HepG2 (cell line): ENCODE measurements at regions not wholly inside any gene's neighbourhood (a gene's known extent, or its start where the extent isn't known, plus 50 kb on each side); places are given as distances from the start of the nearest gene placed in this dataset.

Experiments used
- ATAC-seq: fragments of 200-7000 bp; cut with Tn5 transposase; 3 replicates; pipeline ENCODE4 v1.9.1; 2020; ENCODE audit warnings: mild to moderate bottlenecking, moderate library complexity
- BruUV-seq: library from RNA; stranded (reverse); fragments of 400-500 nt; replicated peaks from 2 replicates; lab custom pipeline; 2021; lab: Mats Ljungman, UMichigan
- CTCF ChIA-PET: fragments of 300-600 bp; formaldehyde crosslinking; extraction: SDS; loops from one replicate; lab custom pipeline; 2021; ENCODE audit warnings: low total read pairs, inconsistent platforms, low intra/inter-chr PET ratio; lab: Yijun Ruan, JAX
- POLR2A ChIA-PET: fragments of 350-600 bp; sonication (Branson Sonifier 250); formaldehyde crosslinking; loops from one replicate; lab custom pipeline; 2020; ENCODE audit warnings: antibody characterized with exemption, inconsistent platforms; lab: Yijun Ruan, JAX
- DNase-seq: peaks from one replicate; pipeline ENCODE4 v3.0.0-alpha.2; 2015; ENCODE audit warnings: low spot score
- FAIRE-seq: peaks from 3 replicates; lab custom pipeline; 2011; peaks lifted over from hg19 to GRCh38; lab: Jason Lieb, UNC
- H2AFZ ChIP-seq: one replicate; pipeline ENCODE4 v1.6.1; 2011; ENCODE audit warnings: low read length, inconsistent platforms
- H3K27ac ChIP-seq: fragments of 300-600 bp; 3 replicates; pipeline ENCODE4 v1.8.0; 2011; ENCODE audit warnings: mixed run types, mild to moderate bottlenecking, mixed read lengths, low read length, inconsistent platforms; ENCODE audit not compliant: insufficient read depth; ENCODE audit errors: extremely low read length
- H3K27me3 ChIP-seq, 2 experiments: fragments of 200-600 bp in 1 of 2; 2 replicates in 1 of 2; 3 replicates in 1 of 2; pipeline versions ENCODE4 v1.6.0 to v1.8.0; 2011; ENCODE audit warnings: low read length in 2 of 2, mild to moderate bottlenecking in 2 of 2, moderate library complexity in 2 of 2, inconsistent platforms in 1 of 2; ENCODE audit not compliant: insufficient read depth in 2 of 2, control insufficient read depth in 1 of 2
- H3K36me3 ChIP-seq, 2 experiments: fragments of 200-600 bp in 1 of 2; replicated peaks in 1 of 2; 2 replicates in 1 of 2; 3 replicates in 1 of 2; pipeline versions ENCODE4 v1.5.1 to v1.8.0; 2011; ENCODE audit warnings: low read length in 2 of 2, inconsistent platforms in 1 of 2; ENCODE audit not compliant: insufficient read depth in 2 of 2, control insufficient read depth in 1 of 2
- H3K4me1 ChIP-seq: 2 replicates; pipeline ENCODE4 v1.5.1; 2012; ENCODE audit warnings: low read length, inconsistent platforms; ENCODE audit not compliant: insufficient read depth
- H3K4me2 ChIP-seq: 2 replicates; pipeline ENCODE4 v1.6.0; 2011; ENCODE audit warnings: low read depth, low read length, inconsistent platforms
- H3K4me3 ChIP-seq, 3 experiments: fragments of 200-600 bp in 1 of 3; sonication (generic), shearing (Covaris generic) in 1 of 3; replicated peaks in 1 of 3; 2 replicates each; pipeline ENCODE4 v1.5.1; 2011 to 2016; ENCODE audit warnings: low read length in 3 of 3, inconsistent platforms in 2 of 3, low read depth in 2 of 3, mild to moderate bottlenecking in 2 of 3, control low read depth in 1 of 3, mixed read lengths in 1 of 3; ENCODE audit not compliant: insufficient read depth in 1 of 3
- H3K79me2 ChIP-seq: one replicate; pipeline ENCODE4 v1.6.1; 2011; ENCODE audit warnings: low read length, inconsistent platforms; ENCODE audit not compliant: insufficient read depth
- H3K9ac ChIP-seq: 2 replicates; pipeline ENCODE4 v1.6.0; 2011; ENCODE audit warnings: mild to moderate bottlenecking, low read depth, low read length, inconsistent platforms; ENCODE audit not compliant: insufficient read depth
- H3K9me3 ChIP-seq: 2 replicates; pipeline ENCODE4 v1.5.1; 2012; ENCODE audit warnings: mild to moderate bottlenecking, low read length
- H4K20me1 ChIP-seq: 2 replicates; pipeline ENCODE4 v1.6.0; 2011; ENCODE audit warnings: inconsistent platforms, mild to moderate bottlenecking, low read length, moderate library complexity; ENCODE audit not compliant: insufficient read depth
- ATF7-NPFF ChIP-seq: sonication (generic); formaldehyde crosslinking; IDR thresholded peaks from 2 replicates; pipeline ENCODE4 v1.8.1; 2023; ENCODE audit warnings: mild to moderate bottlenecking, low read depth, missing genetic modification reagents, moderate library complexity
- BRD4 ChIP-seq: sonication (generic); formaldehyde crosslinking; IDR thresholded peaks from 2 replicates; pipeline ENCODE4 v1.4.0; 2020; ENCODE audit warnings: missing genetic modification reagents
- CEBPG ChIP-seq: IDR thresholded peaks from 2 replicates; pipeline ENCODE4 v1.6.1; 2016
- CTCF ChIP-seq: sonication (generic); formaldehyde crosslinking; IDR thresholded peaks from 2 replicates; pipeline ENCODE4 v1.5.0; 2020; ENCODE audit warnings: mild to moderate bottlenecking, missing genetic modification reagents, moderate library complexity
- E2F1 ChIP-seq: sonication (generic); formaldehyde crosslinking; IDR thresholded peaks from 2 replicates; pipeline ENCODE4 v1.5.0; 2020; ENCODE audit warnings: missing genetic modification reagents
- ERF ChIP-seq: IDR thresholded peaks from 2 replicates; pipeline ENCODE4 v1.6.1; 2018; ENCODE audit warnings: missing biosample characterization, missing genetic modification reagents
- FOXA3 ChIP-seq: IDR thresholded peaks from 2 replicates; pipeline ENCODE4 v1.6.1; 2016; ENCODE audit warnings: missing genetic modification reagents, missing compliant biosample characterization
- GATAD2A ChIP-seq: IDR thresholded peaks from 2 replicates; pipeline ENCODE4 v1.6.1; 2016
- NFYB ChIP-seq: sonication (generic); formaldehyde crosslinking; IDR thresholded peaks from 2 replicates; pipeline ENCODE4 v1.4.0; 2020; ENCODE audit warnings: missing genetic modification reagents
- PHF20 ChIP-seq: sonication (generic); formaldehyde crosslinking; IDR thresholded peaks from 2 replicates; pipeline ENCODE4 v1.5.0; 2020; ENCODE audit warnings: mild to moderate bottlenecking, missing genetic modification reagents
- RARA ChIP-seq: IDR thresholded peaks from 2 replicates; pipeline ENCODE4 v1.6.1; 2016; ENCODE audit warnings: missing genetic modification reagents, missing compliant biosample characterization
- SOX6 ChIP-seq, 2 experiments: fragments of 450-650 bp in 1 of 2; sonication (generic) in 1 of 2; formaldehyde crosslinking in 1 of 2; IDR thresholded peaks; 2 replicates each; pipeline versions ENCODE4 v1.4.0 to v1.6.1; 2017 to 2020; ENCODE audit warnings: antibody characterized with exemption in 1 of 2, mild to moderate bottlenecking in 1 of 2, missing genetic modification reagents in 1 of 2
- STAG1 ChIP-seq: sonication (generic); formaldehyde crosslinking; IDR thresholded peaks from 2 replicates; pipeline ENCODE4 v1.4.0; 2020; ENCODE audit warnings: missing genetic modification reagents
- STAT5B ChIP-seq: sonication (generic); formaldehyde crosslinking; IDR thresholded peaks from 2 replicates; pipeline ENCODE4 v1.4.0; 2020; ENCODE audit warnings: missing genetic modification reagents
- THRA ChIP-seq: sonication (generic); formaldehyde crosslinking; IDR thresholded peaks from 2 replicates; pipeline ENCODE4 v1.4.0; 2020; ENCODE audit warnings: missing genetic modification reagents, borderline replicate concordance
- TOPORS ChIP-seq: sonication (generic); formaldehyde crosslinking; IDR thresholded peaks from 2 replicates; pipeline ENCODE4 v1.8.0; 2023; ENCODE audit warnings: mild to moderate bottlenecking, missing genetic modification reagents
- U2AF1 ChIP-seq: fragments of 200-400 bp; formaldehyde crosslinking; optimal IDR thresholded peaks from 2 replicates; pipeline ENCODE3; 2017; ENCODE audit warnings: mild to moderate bottlenecking, low read depth, low read length
- ZNF207 ChIP-seq: fragments of 450-650 bp; IDR thresholded peaks from 2 replicates; pipeline ENCODE4 v1.6.1; 2016; ENCODE audit warnings: antibody characterized with exemption, borderline replicate concordance
- ZNF33B ChIP-seq: sonication (generic); formaldehyde crosslinking; IDR thresholded peaks from 2 replicates; pipeline ENCODE4 v1.5.1; 2020; ENCODE audit warnings: mild to moderate bottlenecking, missing genetic modification reagents
- ZNF501 ChIP-seq: sonication (generic); formaldehyde crosslinking; IDR thresholded peaks from 2 replicates; pipeline ENCODE4 v1.5.1; 2020; ENCODE audit warnings: mild to moderate bottlenecking, moderate library complexity, missing genetic modification reagents
- ZNF598 ChIP-seq: sonication (generic); formaldehyde crosslinking; IDR thresholded peaks from 2 replicates; pipeline ENCODE4 v1.5.1; 2020; ENCODE audit warnings: mild to moderate bottlenecking, missing genetic modification reagents, borderline replicate concordance
- ZNF672 ChIP-seq: sonication (generic); formaldehyde crosslinking; IDR thresholded peaks from 2 replicates; pipeline ENCODE4 v1.8.1; 2022; ENCODE audit warnings: missing genetic modification reagents
- WGBS: methylation state at CpG from one replicate; pipeline ENCODE4 v1.1.6; 2017; ENCODE audit warnings: low lambda C conversion rate; 5-methylcytosine and 5-hydroxymethylcytosine counted together
- in situ Hi-C: cut with HindIII; loops from 2 replicates; pipeline ENCODE4 v1.10.0; 2017; ENCODE audit warnings: low pct_unique_long_range_greater_than_20kb; ENCODE audit not compliant: extremely low pct_ligation_motif_present
- intact Hi-C: fragments of 100-400 bp; cut with micrococcal nuclease; formaldehyde crosslinking; loops from one replicate; pipeline ENCODE4 v1.10.0; 2022; ENCODE audit not compliant: unreplicated experiment

GRCh38 chr4:37528166-37528885 is 157.8 kb downstream of the RELL1 start (continued):
- peak; percentile 13; the same call in 1 of the 2 replicates for TF ChIP-seq GATAD2A
- peak; percentile 74 for TF ChIP-seq CEBPG (CRISPR knock-in tag)
- peak; percentile 50 for TF ChIP-seq CTCF
- TF ChIP-seq ZNF501 (CRISPR knock-in tag): no peak
- TF ChIP-seq NFYB (CRISPR knock-in tag): no peak
- no peak for TF ChIP-seq E2F1 (CRISPR knock-in tag)
- no peak for TF ChIP-seq RARA (CRISPR knock-in tag)
- peak; percentile 33 for TF ChIP-seq STAG1 (CRISPR knock-in tag)

- BruUV-seq: no TSS peak
- FAIRE-seq: no peak
- no peak for DNase-seq
- H3K9ac ChIP-seq: no peak overlapping the region
- peak; percentile 35; the same call in 1 of the 3 replicates for ATAC-seq
- no peaks in the 10 kb centered on the region for H3K9me3 ChIP-seq
- no peak for TF ChIP-seq ATF7-NPFF
- TF ChIP-seq BRD4 (CRISPR knock-in tag): no peak
- no peak for TF ChIP-seq TOPORS
- no peak for TF ChIP-seq PHF20
- TF ChIP-seq U2AF1: no peak
- TF ChIP-seq ZNF33B (CRISPR knock-in tag): no peak
- no peak for TF ChIP-seq ZNF207
- TF ChIP-seq NFYB (CRISPR knock-in tag): no peak
- no peak for TF ChIP-seq SOX6 (IDR thresholded peaks at IDR 0.05)
- TF ChIP-seq SOX6 (CRISPR knock-in tag; IDR thresholded peaks at IDR 0.05): no peak
- no peak for TF ChIP-seq THRA (CRISPR knock-in tag)
- no peak for TF ChIP-seq ZNF598
- TF ChIP-seq STAT5B (CRISPR knock-in tag): no peak
- no peak for TF ChIP-seq ZNF672 (CRISPR knock-in tag)
- no peak for TF ChIP-seq ERF (CRISPR knock-in tag)
- no peak for TF ChIP-seq FOXA3
- no peak overlapping the region for H2AFZ ChIP-seq
- peaks cover 11% of the 10 kb centered on the region; the same call in 1 of the 2 replicates for H3K4me1 ChIP-seq
- no peak overlapping the region for H3K27ac ChIP-seq
- in situ Hi-C loops: no loop called here
- 53% methylated on average over 2 of the region's 2 CpGs for WGBS
- no peaks in the 10 kb centered on the region for H3K79me2 ChIP-seq
- POLR2A ChIA-PET: no interaction called here
- H3K4me2 ChIP-seq: no peak overlapping the region
- intact Hi-C loops: no loop called here
- no peaks in the 10 kb centered on the region for H3K36me3 ChIP-seq
- no peak overlapping the region for H3K4me3 ChIP-seq
- CTCF ChIA-PET: no interaction called here
- no peaks in the 10 kb centered on the region for H4K20me1 ChIP-seq
- H3K27me3 ChIP-seq: no peaks in the 10 kb centered on the region
Measured at GRCh38 chr4:37524267-37524666, 161.9 kb downstream of the RELL1 start.
